Endothelial cell of umbilical vein (primary cell): ENCODE measurements at regions not wholly inside any gene's neighbourhood (a gene's known extent, or its start where the extent isn't known, plus 50 kb on each side); places are given as distances from the start of the nearest gene placed in this dataset.

Experiments
- BruUV-seq: library from RNA; stranded (reverse); fragments of 400-500 nt; replicated peaks from 2 replicates; lab custom pipeline; 2021; lab: Mats Ljungman, UMichigan
- CTCF ChIA-PET: fragments of 300-600, 350-600 bp; sonication (Branson Sonifier 250); formaldehyde crosslinking; loops from one replicate; lab custom pipeline; 2021; ENCODE audit warnings: antibody characterized with exemption, inconsistent platforms; lab: Charles Lee
- POLR2A ChIA-PET: fragments of 300-600, 350-600 bp; sonication (Branson Sonifier 250); formaldehyde crosslinking; loops from one replicate; lab custom pipeline; 2021; ENCODE audit warnings: antibody characterized with exemption, inconsistent platforms; lab: Charles Lee
- DNase-seq: peaks from one replicate; pipeline ENCODE4 v3.0.0-alpha.2; 2011; ENCODE audit warnings: low read depth, low spot score
- FAIRE-seq: peaks from 2 replicates; lab custom pipeline; 2011; peaks lifted over from hg19 to GRCh38; lab: Jason Lieb, UNC
- H2AFZ ChIP-seq: 2 replicates; pipeline ENCODE4 v1.6.0; 2012; ENCODE audit warnings: low read depth, low read length, control low read depth, inconsistent platforms
- H3K27ac ChIP-seq: 2 replicates; pipeline ENCODE4 v1.5.1; 2011; ENCODE audit warnings: low read depth, mild to moderate bottlenecking, control low read depth, low read length, moderate library complexity; ENCODE audit not compliant: insufficient read depth
- H3K27me3 ChIP-seq, 2 experiments: 2 replicates each; pipeline versions ENCODE4 v1.6.0 to v1.6.1; 2011; ENCODE audit warnings: low read length in 2 of 2, mixed read lengths in 1 of 2; ENCODE audit not compliant: control insufficient read depth in 2 of 2, insufficient read depth in 2 of 2
- H3K36me3 ChIP-seq, 2 experiments: 2 replicates in 1 of 2; 3 replicates in 1 of 2; pipeline ENCODE4 v1.5.1; 2011; ENCODE audit warnings: low read length in 2 of 2, mild to moderate bottlenecking in 1 of 2, moderate library complexity in 1 of 2; ENCODE audit not compliant: control insufficient read depth in 2 of 2, insufficient read depth in 2 of 2; ENCODE audit errors: extremely low read depth in 1 of 2
- H3K4me1 ChIP-seq: 3 replicates; pipeline ENCODE4 v1.5.1; 2011; ENCODE audit warnings: mild to moderate bottlenecking, low read length; ENCODE audit not compliant: control insufficient read depth, insufficient read depth; ENCODE audit errors: extremely low read depth
- H3K4me2 ChIP-seq: 2 replicates; pipeline ENCODE4 v1.6.1; 2011; ENCODE audit warnings: low read length, control low read depth, mixed read lengths; ENCODE audit not compliant: insufficient read depth
- H3K4me3 ChIP-seq, 3 experiments: fragments of 200-600 bp in 1 of 3; sonication (generic), shearing (Covaris generic) in 1 of 3; replicated peaks in 1 of 3; 2 replicates each; pipeline ENCODE4 v1.5.1; 2011 to 2016; ENCODE audit warnings: control low read depth in 3 of 3, low read length in 3 of 3, mild to moderate bottlenecking in 2 of 3, inconsistent platforms in 1 of 3, low read depth in 1 of 3, moderate library complexity in 1 of 3; ENCODE audit not compliant: insufficient read depth in 1 of 3
- H3K79me2 ChIP-seq: 2 replicates; pipeline ENCODE4 v1.6.0; 2012; ENCODE audit warnings: low read length, inconsistent platforms; ENCODE audit not compliant: control insufficient read depth, insufficient read depth
- H3K9ac ChIP-seq: replicated peaks from 2 replicates; pipeline ENCODE3; 2011; ENCODE audit warnings: low read length, control low read depth; ENCODE audit not compliant: insufficient read depth; ENCODE audit errors: extremely low read depth
- H3K9me1 ChIP-seq: replicated peaks from 3 replicates; pipeline ENCODE4 v1.6.0; 2011; ENCODE audit warnings: mild to moderate bottlenecking, low read length; ENCODE audit not compliant: control insufficient read depth, insufficient read depth; ENCODE audit errors: extremely low read depth
- H3K9me3 ChIP-seq: replicated peaks from 2 replicates; pipeline ENCODE4 v1.5.1; 2012; ENCODE audit warnings: low read length, inconsistent platforms; ENCODE audit not compliant: control insufficient read depth, insufficient read depth
- H4K20me1 ChIP-seq: replicated peaks from 2 replicates; pipeline ENCODE3; 2011; ENCODE audit warnings: mild to moderate bottlenecking, low read length; ENCODE audit not compliant: control insufficient read depth, insufficient read depth; ENCODE audit errors: extremely low read depth
- CTCF ChIP-seq, 2 donors: IDR thresholded peaks; 1 replicate in 1 of 2; 2 replicates in 1 of 2; pipeline ENCODE4 v1.5.1; 2011; ENCODE audit warnings: low read length in 2 of 2, mild to moderate bottlenecking in 2 of 2, moderate library complexity in 2 of 2, control low read depth in 1 of 2, inconsistent platforms in 1 of 2, low read depth in 1 of 2; ENCODE audit not compliant: insufficient read depth in 1 of 2; ENCODE audit errors: extremely low read depth in 1 of 2
- EZH2 ChIP-seq: IDR thresholded peaks from 2 replicates; pipeline ENCODE4 v1.6.1; 2012; ENCODE audit warnings: borderline replicate concordance, low read depth, mild to moderate bottlenecking, moderate library complexity, low read length, inconsistent platforms; ENCODE audit not compliant: severe bottlenecking
- FOS ChIP-seq: IDR thresholded peaks from 2 replicates; pipeline ENCODE4 v1.6.1; 2011; ENCODE audit warnings: mild to moderate bottlenecking, low read length, moderate library complexity, borderline replicate concordance; ENCODE audit not compliant: insufficient read depth
- JUN ChIP-seq: IDR thresholded peaks from 2 replicates; pipeline ENCODE4 v1.6.1; 2011; ENCODE audit warnings: borderline replicate concordance, low read depth; ENCODE audit not compliant: insufficient read length, insufficient read depth
- MAX ChIP-seq: IDR thresholded peaks from 2 replicates; pipeline ENCODE4 v1.6.1; 2011; ENCODE audit not compliant: insufficient read depth, insufficient read length
- MYC ChIP-seq: IDR thresholded peaks from one replicate; pipeline ENCODE4 v1.6.1; 2011; ENCODE audit warnings: mild to moderate bottlenecking, low read depth, low read length
- POLR2A ChIP-seq: IDR thresholded peaks from 2 replicates; pipeline ENCODE4 v1.6.1; 2012; ENCODE audit warnings: low read depth, mild to moderate bottlenecking, control low read depth, low read length
- POLR2AphosphoS5 ChIP-seq: IDR thresholded peaks from 2 replicates; pipeline ENCODE4 v1.6.1; 2012; ENCODE audit warnings: low read depth, mild to moderate bottlenecking, control low read depth, low read length, moderate library complexity; ENCODE audit not compliant: insufficient read depth
- dilution Hi-C: fragments of 300-500 bp; cut with MboI; formaldehyde crosslinking; loops from one replicate; pipeline ENCODE4 v1.15.0; 2019; ENCODE audit warnings: low sequenced_read_pairs; ENCODE audit not compliant: extremely low pct_ligation_motif_present
- intact Hi-C: fragments of 100-400 bp; cut with micrococcal nuclease; formaldehyde crosslinking; loops from one replicate; pipeline ENCODE4 v1.10.0; 2022

- TF ChIP-seq POLR2AphosphoS5 (no peak), MAX (no peak)
- no peaks in the 10 kb centered on the region for H3K27me3 ChIP-seq
- no peak overlapping the region for H3K4me2 ChIP-seq
- no peak for FAIRE-seq
- ChIA-PET CTCF (no interaction called here), POLR2A (no interaction called here)
- no peaks in the 10 kb centered on the region for H3K79me2 ChIP-seq
- intact Hi-C loops (no loop called here), dilution Hi-C loops (no loop called here)
- no peaks in the 10 kb centered on the region for H3K36me3 ChIP-seq
- H3K9me3 ChIP-seq: no peaks in the 10 kb centered on the region
- H4K20me1 ChIP-seq: no peaks in the 10 kb centered on the region
- no peak for DNase-seq
- no peaks in the 10 kb centered on the region for H3K9me1 ChIP-seq
- H3K27ac ChIP-seq: no peak overlapping the region
- BruUV-seq: no TSS peak
- no peak overlapping the region for H3K9ac ChIP-seq
- no peak overlapping the region for H3K4me3 ChIP-seq
- peaks cover 7% of the 10 kb centered on the region for H3K4me1 ChIP-seq
- no peak overlapping the region for H2AFZ ChIP-seq
Observed at GRCh38 chr1:98471633-98472032, 189.9 kb upstream of the SNX7 start.

GRCh38 chr1:98468111-98468717 lies 193.3 kb upstream of the SNX7 start:
- Histone ChIP-seq H3K4me2 (peak overlapping the region; percentile 22), H3K27ac (peak overlapping the region; percentile 47), H3K27me3 (no peaks in the 10 kb centered on the region), H3K4me3 (no peak overlapping the region), H3K9ac (peak overlapping the region; percentile 27), H3K36me3 (no peaks in the 10 kb centered on the region), H2AFZ (no peak overlapping the region), H3K9me1 (no peaks in the 10 kb centered on the region), H4K20me1 (no peaks in the 10 kb centered on the region), H3K9me3 (no peaks in the 10 kb centered on the region), H3K4me1 (peaks cover 7% of the 10 kb centered on the region), H3K79me2 (no peaks in the 10 kb centered on the region)
- no peak for TF ChIP-seq JUN
- no peak for TF ChIP-seq EZH2
- no peak for TF ChIP-seq MAX
- TF ChIP-seq POLR2A: no peak
- no peak for TF ChIP-seq MYC
- no peak for TF ChIP-seq FOS
- TF ChIP-seq CTCF (IDR thresholded peaks at IDR 0.05; ENCODE audit: extremely low read depth in 1 of 2, insufficient read depth in 1 of 2, low read depth in 1 of 2, low read length in 2 of 2): peak; percentile 48 to 62
- ChIA-PET POLR2A (interaction anchor here (1.1 to 1.5 kb wide), 3 partner anchors 141 to 414 kb away, joined by 3 to 6 read pairs (median 3); no protein-coding TSS in a partner anchor), CTCF (interaction anchor here (0.5 to 4.6 kb wide), 147 partner anchors 9 to 1503 kb away, joined by 3 to 126 read pairs (median 4); partner anchors contain the start of gene DPYD)
- BruUV-seq: no TSS peak
- intact Hi-C loops: loop anchor here (1.0 to 10.0 kb wide), 10 partner anchors 145 to 1502 kb away; no protein-coding TSS in a partner anchor
- dilution Hi-C loops: no loop called here
- DNase-seq: peak; percentile 84
- FAIRE-seq: no peak
